ENCODE measurements at regions not wholly inside any gene's neighbourhood (a gene's known extent, or its start where the extent isn't known, plus 50 kb on each side); places are given as distances from the start of the nearest gene placed in this dataset.

DNA sequence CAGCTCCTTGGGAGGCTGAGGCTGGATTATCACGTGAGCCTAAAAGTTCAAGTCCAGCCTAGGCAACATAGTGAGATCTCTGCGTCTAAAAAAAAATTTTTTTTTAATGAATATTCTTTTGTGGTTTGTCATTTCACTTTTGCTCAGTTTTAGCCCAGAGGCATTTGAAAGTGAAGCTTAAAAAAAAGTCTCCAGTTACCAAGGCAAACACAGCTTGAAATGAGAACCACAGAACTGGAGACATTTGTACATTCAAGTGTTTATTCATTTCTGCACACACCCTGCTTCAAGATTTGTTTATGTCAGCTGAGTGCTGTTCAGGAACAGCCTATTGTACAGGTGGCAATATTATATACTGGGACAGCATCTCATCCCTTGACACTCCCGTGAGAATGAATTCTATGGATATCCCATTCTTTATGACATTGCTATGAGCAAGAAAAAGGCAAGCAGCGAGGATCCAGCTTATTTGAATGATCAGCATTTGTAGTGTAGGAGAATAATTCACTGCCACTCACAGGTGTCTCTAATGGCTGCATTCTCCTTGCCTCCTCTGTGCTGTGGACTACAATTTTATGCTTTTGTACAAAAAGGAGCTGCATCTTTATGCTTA is 444.8 kb upstream of the GRM7 start:
- dilution Hi-C loops (cut with MboI; ENCODE audit: extremely low pct_ligation_motif_present, low sequenced_read_pairs) (no loop called here), intact Hi-C loops (cut with micrococcal nuclease) (no loop called here)
- CTCF ChIA-PET, result interaction anchor here (1.0 kb wide), 1 partner anchor 18 kb away, joined by 3 read pairs; no protein-coding TSS in a partner anchor
- TF ChIP-seq EZH2 (IDR thresholded peaks at IDR 0.05; ENCODE audit: borderline replicate concordance, low read depth, low read length, severe bottlenecking) (no peak), POLR2AphosphoS5 (IDR thresholded peaks at IDR 0.05; ENCODE audit: insufficient read depth, low read depth, low read length) (no peak), GATA2 (IDR thresholded peaks at IDR 0.05; ENCODE audit: insufficient read depth, insufficient read length, low read depth, low read length) (no peak), CTCF (IDR thresholded peaks at IDR 0.05; ENCODE audit: extremely low read depth in 1 of 2, insufficient read depth in 1 of 2, low read depth in 1 of 2, low read length in 2 of 2) (no peak), FOS (IDR thresholded peaks at IDR 0.05; ENCODE audit: borderline replicate concordance, insufficient read depth, low read length) (no peak), JUN (IDR thresholded peaks at IDR 0.05; ENCODE audit: borderline replicate concordance, insufficient read depth, insufficient read length, low read depth) (no peak), MYC (IDR thresholded peaks at IDR 0.05; ENCODE audit: low read depth, low read length) (no peak), POLR2A (IDR thresholded peaks at IDR 0.05; ENCODE audit: low read depth, low read length) (no peak)
- TF ChIP-seq, protein P1, sequence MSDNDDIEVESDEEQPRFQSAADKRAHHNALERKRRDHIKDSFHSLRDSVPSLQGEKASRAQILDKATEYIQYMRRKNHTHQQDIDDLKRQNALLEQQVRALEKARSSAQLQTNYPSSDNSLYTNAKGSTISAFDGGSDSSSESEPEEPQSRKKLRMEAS (IDR thresholded peaks at IDR 0.05; ENCODE audit: insufficient read depth, insufficient read length), result no peak
- BruUV-seq (replicated peaks), result no TSS peak
- no peaks in the 10 kb centered on the region for H3K79me2 ChIP-seq (ENCODE audit: control insufficient read depth, insufficient read depth, low read length)
- no peaks in the 10 kb centered on the region for H3K36me3 ChIP-seq (ENCODE audit: control insufficient read depth in 2 of 2, extremely low read depth in 1 of 2, insufficient read depth in 2 of 2, low read length in 2 of 2)
- H3K9me1 ChIP-seq (replicated peaks; ENCODE audit: control insufficient read depth, extremely low read depth, insufficient read depth, low read length), result no peaks in the 10 kb centered on the region
- peaks cover 1% of the 10 kb centered on the region for H3K9me3 ChIP-seq (replicated peaks; ENCODE audit: control insufficient read depth, insufficient read depth, low read length)
- POLR2A ChIA-PET, result no interaction called here
- H3K27me3 ChIP-seq (ENCODE audit: control insufficient read depth in 2 of 2, insufficient read depth in 2 of 2, low read length in 2 of 2), result no peaks in the 10 kb centered on the region
- H3K27ac ChIP-seq (ENCODE audit: insufficient read depth, low read depth, low read length), result no peak overlapping the region
- H3K4me3 ChIP-seq (replicated peaks in 1 of 3; ENCODE audit: insufficient read depth in 1 of 3, low read depth in 1 of 3, low read length in 3 of 3), result no peak overlapping the region
- no peak overlapping the region for H3K9ac ChIP-seq (replicated peaks; ENCODE audit: extremely low read depth, insufficient read depth, low read length)
- H3K4me2 ChIP-seq (ENCODE audit: insufficient read depth, low read length), result no peak overlapping the region
- no peaks in the 10 kb centered on the region for H4K20me1 ChIP-seq (replicated peaks; ENCODE audit: control insufficient read depth, extremely low read depth, insufficient read depth, low read length)
- DNase-seq (ENCODE audit: low read depth, low spot score), result no peak
- FAIRE-seq, result no peak
- no peak overlapping the region for H2AFZ ChIP-seq (ENCODE audit: low read depth, low read length)
- no peaks in the 10 kb centered on the region for H3K4me1 ChIP-seq (ENCODE audit: control insufficient read depth, extremely low read depth, insufficient read depth, low read length)

Data from endothelial cell of umbilical vein (primary cell).